ENCODE measurements at regions not wholly inside any gene's neighbourhood (a gene's known extent, or its start where the extent isn't known, plus 50 kb on each side); places are given as distances from the start of the nearest gene placed in this dataset.

GRCh38 chr21:27130154-27130553 lies 163.3 kb upstream of the ADAMTS5 start:
- no peaks in the 10 kb centered on the region for H3K9me3 ChIP-seq (ENCODE audit: control insufficient read depth, low read length)
- H3K4me3 ChIP-seq (ENCODE audit: insufficient read depth, low read depth, low read length, poor library complexity, severe bottlenecking), result no peak overlapping the region
- no peak for DNase-seq
- H3K27ac ChIP-seq (ENCODE audit: insufficient read depth, low read length, poor library complexity, severe bottlenecking), result no peak overlapping the region
- H3K27me3 ChIP-seq (replicated peaks; ENCODE audit: control insufficient read depth, insufficient read depth, low read length, poor library complexity, severe bottlenecking), result no peaks in the 10 kb centered on the region
- no peaks in the 10 kb centered on the region for H3K36me3 ChIP-seq (ENCODE audit: control insufficient read depth, insufficient read depth, low read length)
- no peaks in the 10 kb centered on the region for H3K4me1 ChIP-seq (ENCODE audit: control insufficient read depth, insufficient read depth, low read length, poor library complexity, severe bottlenecking)

- no peaks in the 10 kb centered on the region for H3K9me3 ChIP-seq (ENCODE audit: control insufficient read depth, low read length)
- H3K4me3 ChIP-seq (ENCODE audit: insufficient read depth, low read depth, low read length, poor library complexity, severe bottlenecking), result no peak overlapping the region
- H3K27me3 ChIP-seq (replicated peaks; ENCODE audit: control insufficient read depth, insufficient read depth, low read length, poor library complexity, severe bottlenecking), result no peaks in the 10 kb centered on the region
- no peak overlapping the region for H3K27ac ChIP-seq (ENCODE audit: insufficient read depth, low read length, poor library complexity, severe bottlenecking)
- DNase-seq, result no peak
- no peaks in the 10 kb centered on the region for H3K36me3 ChIP-seq (ENCODE audit: control insufficient read depth, insufficient read depth, low read length)
- no peaks in the 10 kb centered on the region for H3K4me1 ChIP-seq (ENCODE audit: control insufficient read depth, insufficient read depth, low read length, poor library complexity, severe bottlenecking)
Measured at GRCh38 chr21:27129694-27130093, 162.8 kb upstream of the ADAMTS5 start.

- Histone ChIP-seq H3K9me3 (ENCODE audit: control insufficient read depth, low read length) (no peaks in the 10 kb centered on the region), H3K36me3 (ENCODE audit: control insufficient read depth, insufficient read depth, low read length) (no peaks in the 10 kb centered on the region), H3K4me3 (ENCODE audit: insufficient read depth, low read depth, low read length, poor library complexity, severe bottlenecking) (no peak overlapping the region), H3K27me3 (replicated peaks; ENCODE audit: control insufficient read depth, insufficient read depth, low read length, poor library complexity, severe bottlenecking) (no peaks in the 10 kb centered on the region), H3K4me1 (ENCODE audit: control insufficient read depth, insufficient read depth, low read length, poor library complexity, severe bottlenecking) (no peaks in the 10 kb centered on the region), H3K27ac (ENCODE audit: insufficient read depth, low read length, poor library complexity, severe bottlenecking) (no peak overlapping the region)
- no peak for DNase-seq
Measured at GRCh38 chr21:27129215-27129614, 162.3 kb upstream of the ADAMTS5 start.

- Histone ChIP-seq H3K27me3 (replicated peaks; ENCODE audit: control insufficient read depth, insufficient read depth, low read length, poor library complexity, severe bottlenecking) (no peaks in the 10 kb centered on the region), H3K9me3 (ENCODE audit: control insufficient read depth, low read length) (no peaks in the 10 kb centered on the region), H3K27ac (ENCODE audit: insufficient read depth, low read length, poor library complexity, severe bottlenecking) (no peak overlapping the region), H3K4me1 (ENCODE audit: control insufficient read depth, insufficient read depth, low read length, poor library complexity, severe bottlenecking) (no peaks in the 10 kb centered on the region), H3K4me3 (ENCODE audit: insufficient read depth, low read depth, low read length, poor library complexity, severe bottlenecking) (no peak overlapping the region), H3K36me3 (ENCODE audit: control insufficient read depth, insufficient read depth, low read length) (no peaks in the 10 kb centered on the region)
- no peak for DNase-seq
Measured at GRCh38 chr21:27126140-27126539, 159.3 kb upstream of the ADAMTS5 start.

- Histone ChIP-seq H3K4me1 (ENCODE audit: control insufficient read depth, insufficient read depth, low read length, poor library complexity, severe bottlenecking) (no peaks in the 10 kb centered on the region), H3K27ac (ENCODE audit: insufficient read depth, low read length, poor library complexity, severe bottlenecking) (no peak overlapping the region), H3K4me3 (ENCODE audit: insufficient read depth, low read depth, low read length, poor library complexity, severe bottlenecking) (no peak overlapping the region), H3K9me3 (ENCODE audit: control insufficient read depth, low read length) (no peaks in the 10 kb centered on the region), H3K36me3 (ENCODE audit: control insufficient read depth, insufficient read depth, low read length) (no peaks in the 10 kb centered on the region), H3K27me3 (replicated peaks; ENCODE audit: control insufficient read depth, insufficient read depth, low read length, poor library complexity, severe bottlenecking) (no peaks in the 10 kb centered on the region)
- DNase-seq, result no peak
Measured at GRCh38 chr21:27122686-27123085, 155.8 kb upstream of the ADAMTS5 start.

- H3K27ac ChIP-seq (ENCODE audit: insufficient read depth, low read length, poor library complexity, severe bottlenecking), result no peak overlapping the region
- H3K36me3 ChIP-seq (ENCODE audit: control insufficient read depth, insufficient read depth, low read length), result no peaks in the 10 kb centered on the region
- no peak overlapping the region for H3K4me3 ChIP-seq (ENCODE audit: insufficient read depth, low read depth, low read length, poor library complexity, severe bottlenecking)
- H3K27me3 ChIP-seq (replicated peaks; ENCODE audit: control insufficient read depth, insufficient read depth, low read length, poor library complexity, severe bottlenecking), result no peaks in the 10 kb centered on the region
- no peaks in the 10 kb centered on the region for H3K4me1 ChIP-seq (ENCODE audit: control insufficient read depth, insufficient read depth, low read length, poor library complexity, severe bottlenecking)
- H3K9me3 ChIP-seq (ENCODE audit: control insufficient read depth, low read length), result no peaks in the 10 kb centered on the region
- DNase-seq, result no peak
Measured at GRCh38 chr21:27114111-27114510, 147.2 kb upstream of the ADAMTS5 start.

GRCh38 chr21:27112186-27112585 lies 145.3 kb upstream of the ADAMTS5 start:
- Histone ChIP-seq H3K9me3 (ENCODE audit: control insufficient read depth, low read length) (no peaks in the 10 kb centered on the region), H3K36me3 (ENCODE audit: control insufficient read depth, insufficient read depth, low read length) (no peaks in the 10 kb centered on the region), H3K4me1 (ENCODE audit: control insufficient read depth, insufficient read depth, low read length, poor library complexity, severe bottlenecking) (no peaks in the 10 kb centered on the region), H3K27me3 (replicated peaks; ENCODE audit: control insufficient read depth, insufficient read depth, low read length, poor library complexity, severe bottlenecking) (no peaks in the 10 kb centered on the region), H3K27ac (ENCODE audit: insufficient read depth, low read length, poor library complexity, severe bottlenecking) (no peak overlapping the region), H3K4me3 (ENCODE audit: insufficient read depth, low read depth, low read length, poor library complexity, severe bottlenecking) (no peak overlapping the region)
- no peak for DNase-seq

GRCh38 chr21:27110956-27111355 lies 144.1 kb upstream of the ADAMTS5 start:
- H3K4me1 ChIP-seq (ENCODE audit: control insufficient read depth, insufficient read depth, low read length, poor library complexity, severe bottlenecking), result no peaks in the 10 kb centered on the region
- no peaks in the 10 kb centered on the region for H3K9me3 ChIP-seq (ENCODE audit: control insufficient read depth, low read length)
- no peaks in the 10 kb centered on the region for H3K36me3 ChIP-seq (ENCODE audit: control insufficient read depth, insufficient read depth, low read length)

GRCh38 chr21:27108701-27109100 lies 141.8 kb upstream of the ADAMTS5 start:
- no peaks in the 10 kb centered on the region for H3K27me3 ChIP-seq (replicated peaks; ENCODE audit: control insufficient read depth, insufficient read depth, low read length, poor library complexity, severe bottlenecking)
- H3K4me1 ChIP-seq (ENCODE audit: control insufficient read depth, insufficient read depth, low read length, poor library complexity, severe bottlenecking), result no peaks in the 10 kb centered on the region
- no peak overlapping the region for H3K4me3 ChIP-seq (ENCODE audit: insufficient read depth, low read depth, low read length, poor library complexity, severe bottlenecking)
- no peaks in the 10 kb centered on the region for H3K9me3 ChIP-seq (ENCODE audit: control insufficient read depth, low read length)
- no peak for DNase-seq
- H3K27ac ChIP-seq (ENCODE audit: insufficient read depth, low read length, poor library complexity, severe bottlenecking), result no peak overlapping the region
- no peaks in the 10 kb centered on the region for H3K36me3 ChIP-seq (ENCODE audit: control insufficient read depth, insufficient read depth, low read length)

More at GRCh38 chr21:27110956-27111355, 144.1 kb upstream of the ADAMTS5 start:
- Histone ChIP-seq H3K27me3 (replicated peaks; ENCODE audit: control insufficient read depth, insufficient read depth, low read length, poor library complexity, severe bottlenecking) (no peaks in the 10 kb centered on the region), H3K27ac (ENCODE audit: insufficient read depth, low read length, poor library complexity, severe bottlenecking) (no peak overlapping the region), H3K4me3 (ENCODE audit: insufficient read depth, low read depth, low read length, poor library complexity, severe bottlenecking) (no peak overlapping the region)
- no peak for DNase-seq

- DNase-seq, result no peak
- H3K4me1 ChIP-seq (ENCODE audit: control insufficient read depth, insufficient read depth, low read length, poor library complexity, severe bottlenecking), result no peaks in the 10 kb centered on the region
- no peak overlapping the region for H3K4me3 ChIP-seq (ENCODE audit: insufficient read depth, low read depth, low read length, poor library complexity, severe bottlenecking)
- no peaks in the 10 kb centered on the region for H3K9me3 ChIP-seq (ENCODE audit: control insufficient read depth, low read length)
- no peaks in the 10 kb centered on the region for H3K27me3 ChIP-seq (replicated peaks; ENCODE audit: control insufficient read depth, insufficient read depth, low read length, poor library complexity, severe bottlenecking)
- no peaks in the 10 kb centered on the region for H3K36me3 ChIP-seq (ENCODE audit: control insufficient read depth, insufficient read depth, low read length)
- H3K27ac ChIP-seq (ENCODE audit: insufficient read depth, low read length, poor library complexity, severe bottlenecking), result no peak overlapping the region
Measured at GRCh38 chr21:27108228-27108627, 141.3 kb upstream of the ADAMTS5 start.

All from effector memory CD4-positive, alpha-beta T cell (primary cell).